HPDE6-E6E7 (cell line): ENCODE measurements at regions not wholly inside any gene's neighbourhood (a gene's known extent, or its start where the extent isn't known, plus 50 kb on each side); places are given as distances from the start of the nearest gene placed in this dataset.

Source experiments
- DNase-seq: peaks from one replicate; pipeline ENCODE4 v3.0.0; 2011; ENCODE audit warnings: missing footprints; ENCODE audit errors: extremely low spot score

DNA sequence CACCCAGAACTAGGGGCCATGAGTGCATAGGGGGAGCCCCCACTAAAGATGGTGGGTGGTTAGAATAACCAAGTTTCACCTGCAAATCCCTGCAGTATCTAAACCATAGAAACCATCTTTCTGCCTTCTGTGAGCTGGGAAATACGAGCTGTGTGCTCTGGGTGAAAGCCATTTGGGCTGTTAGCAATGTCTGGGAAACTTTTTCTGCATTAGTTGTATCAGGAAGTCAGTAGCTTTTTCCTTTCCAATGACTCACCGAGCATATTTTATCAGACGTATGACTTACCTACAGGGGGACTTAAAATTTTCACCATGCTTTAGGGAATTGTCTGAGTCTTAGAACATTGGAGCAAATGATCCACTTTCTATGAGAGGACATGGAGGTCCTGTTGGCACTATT lies 584.0 kb downstream of the QKI start:
- no peak for DNase-seq

DNA sequence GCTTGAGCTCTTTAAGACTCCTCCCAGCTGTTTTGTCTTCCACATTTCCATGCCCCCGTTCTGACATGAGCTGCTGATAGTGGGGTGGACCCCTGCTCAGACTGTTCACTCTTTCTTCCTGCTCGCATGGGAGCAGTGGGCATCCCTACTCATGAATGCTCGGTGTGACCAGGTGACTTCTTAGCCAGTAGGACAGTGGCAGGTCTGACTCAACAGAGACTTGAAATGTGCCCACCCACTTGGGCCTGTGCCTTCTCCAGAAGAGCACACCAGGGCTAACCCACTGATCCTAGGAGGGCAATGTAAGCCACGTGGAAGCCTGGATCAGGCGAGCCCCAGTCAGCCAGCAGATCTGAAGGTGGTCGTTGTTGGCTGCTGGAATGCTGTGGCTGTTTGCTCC lies 582.0 kb downstream of the QKI start:
- DNase-seq, result no peak

DNA sequence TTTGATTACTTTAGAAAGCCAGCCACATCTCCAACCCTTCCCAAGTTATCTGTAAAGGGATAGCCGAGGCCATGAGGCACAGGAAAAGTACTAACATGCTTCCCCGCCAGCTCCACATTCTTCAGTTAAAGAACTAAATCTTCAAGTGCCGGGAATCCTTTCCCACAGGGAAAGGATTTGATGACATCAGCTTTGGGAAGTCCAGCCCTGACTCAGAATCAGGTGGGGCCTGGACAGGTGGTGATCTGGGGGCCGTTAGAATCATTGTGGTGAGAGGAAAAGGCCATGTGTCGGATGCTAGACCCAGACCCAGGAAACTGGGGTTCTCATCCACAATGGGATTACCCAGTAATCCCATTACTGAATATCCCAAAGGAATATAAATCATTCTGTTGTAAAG lies 580.0 kb downstream of the QKI start:
- DNase-seq, result no peak

DNA sequence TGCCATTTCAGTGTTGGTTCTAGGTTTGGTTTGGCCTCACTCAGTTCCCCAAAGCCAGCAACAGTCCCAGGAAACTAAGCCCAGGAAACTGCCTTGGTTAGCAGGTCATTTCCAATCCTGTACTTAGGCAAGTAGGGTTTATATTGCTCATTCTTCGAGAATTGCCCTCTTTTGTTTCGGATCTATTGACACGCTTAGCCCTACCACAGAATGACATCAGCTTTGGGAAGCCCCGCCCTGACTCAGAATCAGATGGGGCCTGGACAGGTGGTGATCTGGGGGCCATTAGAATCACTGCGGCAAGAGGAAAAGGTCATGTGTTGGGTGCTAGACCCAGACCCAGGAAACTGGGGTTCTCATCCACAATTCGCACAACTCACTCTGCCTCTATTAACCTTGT lies 578.2 kb downstream of the QKI start:
- DNase-seq, result no peak

DNA sequence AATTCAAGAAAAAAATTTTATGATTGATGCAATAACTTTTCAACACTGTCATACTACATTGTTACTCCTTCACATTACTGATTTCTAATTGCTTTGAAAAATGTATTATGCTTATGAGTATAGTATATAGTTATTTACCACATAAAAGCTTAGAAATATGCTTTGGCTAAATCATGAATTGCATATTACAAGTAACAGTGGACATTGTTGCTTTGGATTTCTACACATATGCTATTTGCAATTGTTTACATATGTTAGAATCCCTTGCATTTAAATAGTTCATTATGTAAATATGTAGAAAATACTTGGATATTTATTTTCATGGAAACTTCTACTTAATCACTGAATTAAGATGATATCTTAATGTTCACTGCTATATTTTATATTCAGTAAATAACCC lies 577.5 kb downstream of the QKI start:
- no peak for DNase-seq

DNA sequence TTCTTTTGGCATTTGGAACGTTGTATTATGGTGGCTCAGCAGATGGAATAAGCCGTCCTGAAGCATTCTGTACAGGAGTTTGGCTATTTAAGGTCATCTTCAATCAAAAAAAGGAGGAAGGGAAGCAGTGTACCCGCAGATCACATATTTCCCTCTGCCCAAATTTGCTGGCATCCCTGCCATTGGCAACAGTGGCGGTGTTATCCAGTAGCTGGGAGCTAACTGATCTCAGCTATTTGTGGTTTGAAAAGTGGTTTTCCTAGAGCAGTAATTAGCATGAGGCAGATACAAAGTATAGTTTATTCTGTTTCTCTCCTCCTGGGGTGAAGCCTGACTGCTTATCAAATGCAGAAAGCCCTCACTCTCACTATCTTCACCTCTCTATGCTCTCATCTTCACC lies 576.8 kb downstream of the QKI start:
- DNase-seq, result no peak

DNA sequence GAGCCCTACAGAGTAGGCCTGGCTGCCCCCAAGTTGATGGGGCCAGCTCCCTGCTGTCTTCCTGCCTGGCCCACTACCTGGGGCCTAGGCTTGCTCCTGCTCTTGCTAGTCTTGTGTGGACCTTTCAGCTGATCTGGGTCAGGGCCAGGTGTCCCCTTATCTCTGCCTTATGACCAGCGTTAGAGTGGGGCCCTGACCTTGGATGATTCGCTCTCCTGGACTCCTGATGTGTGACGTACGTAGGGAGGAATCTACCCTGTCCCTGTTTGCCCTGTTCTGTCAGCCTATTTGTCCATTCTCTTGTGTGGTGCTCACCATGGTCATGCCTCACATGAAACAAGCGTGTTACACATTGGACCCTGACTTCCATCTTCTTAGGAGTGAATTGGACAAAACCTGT lies 571.8 kb downstream of the QKI start:
- no peak for DNase-seq

DNA sequence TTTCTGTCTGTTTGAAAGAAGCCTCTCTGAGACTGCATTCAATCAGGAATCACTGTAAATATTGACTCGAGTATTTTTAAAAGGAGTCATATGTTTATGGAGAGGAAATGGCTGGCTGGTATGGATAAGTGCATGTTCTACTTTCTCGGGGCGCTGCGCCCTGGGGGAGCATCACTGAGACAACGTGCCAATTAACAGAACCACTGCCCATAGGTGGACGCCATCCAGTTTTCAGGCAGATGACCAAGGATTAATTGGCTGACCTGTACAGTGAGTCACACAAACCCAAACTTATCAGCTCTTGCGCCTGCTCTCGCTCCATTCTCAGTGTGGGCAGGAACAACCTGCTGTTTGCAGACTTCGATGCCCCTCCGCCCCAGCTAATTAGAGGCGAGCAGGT lies 571.2 kb downstream of the QKI start:
- DNase-seq, result no peak

DNA sequence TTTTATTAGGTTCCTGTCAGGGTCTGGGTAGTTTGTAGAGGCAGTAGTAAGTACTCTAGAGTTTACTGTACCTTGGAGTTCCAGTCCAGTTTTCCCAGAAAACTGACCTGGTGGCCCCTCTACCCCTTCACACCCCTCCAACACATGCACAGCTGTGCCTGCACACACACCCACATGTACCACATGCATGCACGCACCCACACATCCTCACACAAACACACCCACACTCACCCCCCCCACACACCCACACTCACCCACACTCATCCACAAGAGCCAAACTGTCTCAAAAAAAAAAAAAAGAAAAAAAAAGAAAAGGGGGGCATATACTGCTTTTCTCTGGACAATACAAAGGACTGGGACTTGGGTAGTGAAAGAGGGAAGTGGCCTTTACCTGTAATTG lies 570.5 kb downstream of the QKI start:
- DNase-seq, result no peak

DNA sequence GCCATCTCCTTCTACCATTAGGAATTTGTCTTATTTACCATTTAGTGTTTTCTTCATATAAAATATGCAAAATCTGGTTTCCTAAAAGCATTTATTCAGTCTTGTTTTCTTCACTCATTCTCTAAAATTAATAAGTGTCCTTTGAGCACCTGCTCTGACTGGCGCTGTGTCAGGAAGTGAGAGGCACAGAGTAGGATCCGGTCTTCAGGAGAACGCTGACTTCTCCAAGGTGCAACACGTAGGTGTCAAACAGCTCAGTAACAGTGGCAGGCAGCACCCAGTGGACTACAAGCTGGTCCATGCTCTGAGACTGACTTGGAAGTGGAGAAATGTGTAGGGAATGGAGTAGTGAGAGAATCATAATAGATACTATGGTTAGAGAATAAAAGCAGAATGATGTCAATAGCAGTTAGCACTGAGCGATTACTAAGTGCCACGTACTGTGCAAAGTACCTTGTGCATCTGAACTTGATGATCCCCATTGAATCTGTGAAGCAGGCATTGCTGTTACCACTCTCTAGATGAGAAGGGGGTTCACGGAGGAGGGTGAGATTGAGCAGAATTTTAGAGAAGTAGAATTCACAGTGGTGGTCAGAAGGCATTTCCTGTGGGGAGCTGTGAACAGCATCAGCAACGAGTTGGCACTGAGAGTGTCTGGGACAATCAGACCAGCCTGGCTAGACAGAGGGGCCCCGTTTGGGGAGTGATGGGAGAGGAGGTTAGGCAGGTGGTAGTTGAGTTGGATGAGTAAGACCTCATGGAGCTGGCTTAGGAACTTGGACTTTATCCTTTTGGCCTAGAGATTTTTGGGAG lies 569.8 kb downstream of the QKI start:
- DNase-seq, result no peak

DNA sequence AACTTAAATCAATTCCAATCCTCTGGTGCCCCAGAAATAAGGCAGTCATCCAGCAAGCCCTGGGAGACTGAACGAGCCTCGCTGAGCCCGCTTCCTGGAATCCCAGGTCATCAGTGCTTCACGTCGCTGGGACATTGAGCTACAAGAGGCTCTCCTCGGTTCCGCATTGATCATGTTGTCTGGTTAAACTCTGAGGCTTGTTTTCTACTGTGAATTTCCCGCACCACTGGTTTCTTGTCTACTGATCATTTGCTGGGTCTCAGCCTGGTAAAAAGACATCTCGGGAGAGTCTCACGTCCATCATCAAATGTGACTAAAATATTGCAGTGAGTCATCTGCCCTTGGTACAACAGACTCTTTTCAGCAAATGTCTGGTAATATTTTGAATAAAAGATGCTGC lies 569.2 kb downstream of the QKI start:
- no peak for DNase-seq

DNA sequence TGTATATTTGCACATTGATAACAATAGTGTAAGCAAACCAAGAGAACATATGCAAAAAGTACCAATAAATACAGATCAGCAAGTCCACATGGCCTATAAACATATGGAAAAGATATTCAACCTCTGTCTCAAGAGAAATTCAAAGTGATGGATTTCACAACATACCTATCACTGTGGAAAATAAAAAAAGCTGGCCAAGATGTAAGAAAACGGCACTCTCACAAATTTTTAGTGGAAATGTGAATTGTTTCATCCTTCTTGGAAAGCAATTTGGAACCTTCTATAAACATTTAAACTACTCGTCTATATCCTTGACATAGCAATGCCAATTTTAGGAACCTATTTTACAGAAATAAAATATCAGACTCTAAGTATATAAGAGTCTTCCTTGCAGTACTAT lies 559.8 kb downstream of the QKI start:
- no peak for DNase-seq

DNA sequence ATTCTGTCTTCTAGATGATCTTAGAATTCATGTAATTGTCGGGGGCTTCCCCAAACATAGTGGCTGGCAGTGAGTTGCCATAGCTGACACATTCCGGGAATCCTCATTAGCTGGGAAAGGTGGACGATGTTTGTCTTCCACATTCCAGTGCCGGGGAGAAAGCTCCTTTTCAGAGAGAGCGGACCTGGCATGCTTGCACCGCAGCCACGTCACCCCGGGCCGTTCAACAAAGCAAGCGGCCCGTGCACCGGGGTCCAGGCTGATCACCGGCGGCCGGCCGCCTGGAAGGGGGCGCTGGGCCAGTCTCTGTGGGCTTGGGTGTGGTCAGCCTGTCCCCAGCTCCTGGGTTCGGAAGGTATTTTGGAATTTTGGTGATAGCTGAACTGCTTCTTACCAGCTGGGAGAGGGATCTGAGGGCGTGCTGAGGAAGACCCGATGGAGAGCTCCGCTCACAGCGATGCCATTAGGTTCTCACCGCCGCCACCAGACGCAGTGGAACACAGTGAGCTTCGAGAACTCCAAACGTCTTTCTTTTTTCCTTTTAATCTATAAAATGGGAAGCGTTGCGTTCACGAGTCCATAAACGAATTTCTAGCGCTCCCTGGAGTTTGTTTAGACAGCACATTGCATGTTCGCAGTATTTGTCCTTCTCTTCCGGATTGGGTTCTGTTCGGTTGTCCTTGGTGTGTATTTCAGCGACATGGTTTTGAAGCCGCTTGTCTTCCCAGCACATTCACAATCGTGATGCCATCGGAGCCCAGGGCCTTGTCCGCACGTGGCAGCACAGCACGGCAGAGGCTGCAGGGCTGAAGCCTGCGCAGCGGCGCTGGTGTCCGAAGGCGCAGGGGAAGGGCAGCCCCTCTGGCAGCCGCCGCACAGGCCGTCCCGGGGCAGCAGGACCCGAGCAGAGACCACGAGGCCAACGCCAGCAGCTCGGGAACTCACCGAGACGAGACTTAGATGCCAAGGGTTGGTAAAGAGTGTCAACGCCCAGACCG lies 557.6 kb downstream of the QKI start:
- DNase-seq, result no peak

DNA sequence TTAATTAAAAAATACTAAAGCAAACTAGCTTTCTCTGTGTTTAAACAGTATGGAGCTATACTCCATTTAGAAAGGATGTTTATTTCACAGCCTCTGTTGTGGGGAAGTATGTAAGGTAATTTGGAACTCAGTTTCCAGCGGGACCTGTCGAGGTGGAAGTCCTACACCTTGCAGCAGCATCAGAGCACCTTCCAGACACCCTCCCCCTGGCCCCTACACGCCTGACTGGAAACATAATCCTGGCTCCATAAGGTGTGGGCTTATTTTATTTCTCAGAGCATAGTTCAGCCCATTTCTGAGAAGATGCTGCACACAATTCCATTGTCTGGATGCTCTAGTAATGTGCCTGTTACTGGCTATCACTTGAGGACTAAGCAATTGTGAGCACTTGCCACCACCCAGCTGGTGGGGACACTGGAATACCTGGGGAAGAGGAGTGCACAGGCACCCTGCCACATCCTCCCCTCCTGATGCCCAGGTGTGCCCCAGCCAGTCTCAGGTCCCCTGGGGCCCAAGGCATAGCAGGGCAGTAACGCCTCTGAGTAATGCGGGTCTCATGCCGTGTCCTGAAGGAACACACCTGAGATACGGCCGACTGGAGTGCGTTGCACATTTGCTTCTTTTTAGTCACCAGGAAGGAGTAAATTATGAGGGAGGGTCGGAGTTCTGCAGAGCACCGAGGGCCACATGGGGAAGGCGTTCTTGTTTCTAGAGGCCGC lies 556.5 kb downstream of the QKI start:
- no peak for DNase-seq

DNA sequence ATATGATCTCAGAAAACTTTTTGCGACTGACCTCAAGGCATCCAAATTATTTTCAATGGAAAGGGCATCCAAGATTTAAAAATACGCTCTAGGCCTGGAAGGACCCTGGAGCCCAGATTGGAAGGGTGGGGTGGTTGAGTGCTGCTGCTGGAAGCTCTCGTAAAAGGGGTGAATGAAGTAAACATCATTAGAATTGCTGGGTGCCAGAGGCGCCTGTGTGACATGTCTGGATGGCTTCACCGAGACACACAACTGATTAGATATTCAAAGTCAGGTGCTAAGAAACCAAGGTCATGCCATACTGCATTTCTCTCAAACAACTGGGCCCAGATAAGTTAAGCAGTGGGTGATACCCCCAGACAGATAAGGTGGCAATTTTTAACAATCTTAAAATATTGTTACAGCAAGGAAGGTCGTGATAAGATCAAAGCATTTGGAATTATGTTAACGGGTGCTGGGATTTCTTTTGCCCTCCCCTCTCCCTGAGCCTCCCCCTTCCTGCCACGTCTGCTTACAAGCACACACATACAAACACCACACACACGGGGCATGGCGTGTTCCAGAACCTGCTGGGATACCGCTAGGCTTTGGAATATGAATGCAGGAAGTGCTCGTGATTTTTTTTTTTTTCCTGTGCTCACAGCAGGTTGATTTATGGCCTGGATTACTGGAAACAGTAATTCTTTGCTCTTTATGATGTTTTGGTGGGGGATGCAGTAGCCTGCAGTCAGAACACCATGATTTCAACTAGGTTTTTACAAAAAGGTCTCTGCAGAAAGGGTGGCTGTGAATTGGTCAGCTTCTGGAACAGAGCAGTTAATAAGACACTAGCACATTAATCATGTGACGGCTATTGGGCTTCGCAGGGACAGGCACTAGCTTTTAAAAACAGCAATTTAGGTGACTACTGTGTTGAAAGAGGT lies 551.2 kb downstream of the QKI start:
- DNase-seq, result no peak

DNA sequence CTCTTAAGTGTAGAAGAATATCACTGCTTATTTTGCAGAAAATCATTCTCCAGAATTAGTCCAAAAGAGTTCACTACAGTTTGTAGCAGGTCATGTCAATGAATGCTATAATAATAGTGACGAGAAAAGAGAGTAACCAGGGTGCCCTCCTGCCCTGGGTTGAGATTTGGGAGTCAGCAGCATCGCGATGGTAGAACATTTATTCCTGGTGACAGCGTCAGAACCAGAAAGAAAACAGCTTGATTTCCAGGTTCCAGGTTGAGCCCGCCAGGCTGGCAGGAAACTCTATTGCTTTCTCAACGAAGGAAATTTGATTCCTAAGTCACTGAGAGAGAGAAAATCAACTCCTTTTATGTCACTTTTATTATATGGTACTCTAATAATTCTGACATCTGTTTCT lies 550.3 kb downstream of the QKI start:
- DNase-seq, result no peak

DNA sequence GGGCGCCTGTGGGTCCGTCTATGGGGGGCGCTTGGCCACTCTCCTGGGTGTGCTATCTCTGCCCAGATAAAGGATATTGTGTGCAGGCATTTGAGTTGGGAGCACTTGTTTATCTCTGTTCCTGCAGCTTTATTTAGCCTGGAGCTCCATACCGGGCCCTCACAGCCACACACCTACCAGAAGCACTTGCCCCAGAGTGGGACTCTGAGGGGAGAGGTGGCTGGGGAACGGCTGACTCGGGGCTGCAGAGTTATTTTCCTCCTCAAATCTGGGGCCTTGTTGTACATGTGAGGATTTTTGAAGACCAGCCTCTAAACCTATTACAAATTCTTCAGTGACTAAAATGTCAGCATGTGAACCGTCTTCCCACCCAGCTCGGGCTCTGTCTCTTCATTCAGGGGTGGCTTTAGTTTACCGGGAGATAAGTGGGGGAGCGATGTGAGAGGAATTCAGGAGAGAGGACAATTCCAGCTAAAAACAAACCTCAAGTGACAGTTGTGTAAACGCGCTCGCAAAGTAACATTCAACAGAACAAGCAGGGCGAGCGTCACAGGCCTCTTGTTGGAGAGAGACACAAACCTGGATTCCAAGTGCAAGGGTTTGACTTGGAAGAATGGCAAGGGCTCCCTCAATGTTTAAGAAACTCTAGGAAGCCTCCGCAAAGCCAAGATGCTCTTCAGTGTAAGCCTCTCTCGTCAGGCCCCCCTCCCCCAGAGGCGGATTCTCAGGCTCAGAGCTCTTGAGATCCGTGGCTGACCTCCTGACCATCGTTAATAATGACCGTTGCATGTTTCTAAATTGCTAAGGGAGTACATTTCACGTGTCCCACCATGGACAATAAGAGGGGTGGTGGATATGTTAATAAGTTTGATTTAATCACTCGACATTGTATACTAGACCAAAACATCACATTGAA lies 548.9 kb downstream of the QKI start:
- DNase-seq, result no peak

DNA sequence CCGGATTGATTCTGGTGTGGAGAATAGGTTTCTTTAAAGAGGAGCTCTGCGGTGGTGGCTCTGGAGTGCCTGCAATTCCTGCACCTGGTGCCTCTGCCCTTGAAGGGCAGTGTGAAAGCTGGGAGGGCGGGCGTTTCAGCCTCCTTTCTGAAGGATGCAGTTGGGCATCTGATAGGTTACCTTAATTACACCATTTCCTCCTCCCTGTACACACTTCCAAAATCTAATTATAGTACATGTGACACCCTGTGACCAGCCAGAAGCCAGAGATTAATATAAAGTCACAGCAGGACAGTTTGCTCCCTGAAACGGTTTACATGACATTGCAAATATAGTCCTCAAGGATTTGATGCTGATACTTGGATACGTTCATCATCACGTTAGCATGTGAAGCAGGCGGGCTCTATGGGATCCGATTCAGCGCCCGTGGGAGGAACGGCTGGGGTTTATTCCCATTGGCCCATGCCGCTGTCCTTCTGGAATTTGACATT lies 548.2 kb downstream of the QKI start:
- no peak for DNase-seq

DNA sequence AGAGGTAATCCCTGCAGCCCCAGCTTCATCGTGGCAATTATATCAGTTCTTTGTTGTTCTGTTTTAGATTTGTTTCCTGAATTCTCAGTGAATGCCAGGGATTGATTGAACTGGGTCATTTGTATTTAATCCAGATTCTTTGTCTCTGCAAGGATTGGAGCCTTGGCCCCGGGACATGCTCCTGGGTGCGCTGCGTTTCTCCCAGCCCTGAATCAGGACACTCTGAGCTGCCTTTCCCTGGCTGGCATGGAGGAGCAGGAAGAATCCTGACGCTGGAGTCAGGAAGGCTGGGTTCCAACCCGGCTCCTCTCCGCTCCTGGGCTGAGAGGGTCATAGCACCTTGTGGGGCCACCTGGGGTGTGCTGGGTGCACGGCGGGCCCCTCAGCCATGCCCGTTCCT lies 545.6 kb downstream of the QKI start:
- no peak for DNase-seq

DNA sequence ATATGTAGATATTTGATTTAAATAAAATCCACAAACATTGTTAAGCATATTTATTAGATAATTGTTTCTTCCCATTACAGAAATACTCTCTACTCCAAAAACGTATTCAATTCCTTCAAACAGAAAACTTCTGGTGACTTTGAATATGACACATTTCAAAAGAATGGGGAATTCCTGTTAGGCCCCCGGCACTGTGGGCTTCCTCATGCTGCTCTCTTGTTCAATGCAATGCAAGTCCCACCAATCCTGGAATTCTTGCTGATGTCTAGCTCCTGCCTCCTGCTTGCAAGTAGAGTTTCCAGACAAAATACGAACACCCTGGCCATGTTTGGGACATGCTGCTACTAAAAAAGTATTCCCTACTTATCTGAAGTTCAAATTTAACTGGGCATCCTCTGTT lies 544.1 kb downstream of the QKI start:
- no peak for DNase-seq
